ENCODE measurements at regions not wholly inside any gene's neighbourhood (a gene's known extent, or its start where the extent isn't known, plus 50 kb on each side); places are given as distances from the start of the nearest gene placed in this dataset.

DNA sequence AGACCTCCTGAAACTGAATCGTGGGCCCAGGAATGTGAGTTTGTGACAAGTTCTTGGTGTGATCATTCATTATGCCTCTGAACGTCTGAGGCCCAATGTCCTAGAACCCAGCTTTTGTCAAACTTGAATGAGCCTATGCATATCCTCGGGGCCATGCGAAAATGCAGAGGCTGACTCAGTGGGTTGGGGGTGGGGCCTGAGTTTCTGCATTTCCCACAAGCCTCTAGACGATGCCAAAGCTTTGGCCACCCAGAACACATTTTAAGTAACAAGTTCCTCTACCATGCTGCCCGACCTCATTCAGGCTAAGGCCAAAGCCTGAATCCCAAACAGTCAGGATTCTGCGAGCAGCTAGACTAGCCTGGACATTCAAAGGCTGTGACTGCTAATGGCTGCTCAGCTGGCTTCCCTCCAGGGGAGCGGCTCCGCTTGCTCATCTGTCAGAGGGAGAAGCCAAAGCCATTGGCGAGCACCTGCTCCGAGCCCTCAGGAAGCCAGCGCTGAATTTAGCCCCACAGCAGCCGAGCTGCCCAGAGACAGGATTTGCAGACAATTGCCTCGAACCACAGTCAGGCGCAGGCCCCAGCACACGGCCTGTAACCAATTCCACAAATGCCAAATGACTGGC, 177.5 kb downstream of the ZDHHC21 start:
- no peak overlapping the region for H3K4me3 ChIP-seq (ENCODE audit: low read depth, low read length)
- H3K9me3 ChIP-seq: no peaks in the 10 kb centered on the region
- TF ChIP-seq CTCF (IDR thresholded peaks at IDR 0.05; ENCODE audit: low read depth, low read length): no peak
- peak; percentile 84 for DNase-seq
- peaks cover 30% of the 10 kb centered on the region for H3K4me1 ChIP-seq
- H3K27me3 ChIP-seq: no peaks in the 10 kb centered on the region
- no peaks in the 10 kb centered on the region for H3K36me3 ChIP-seq

DNA sequence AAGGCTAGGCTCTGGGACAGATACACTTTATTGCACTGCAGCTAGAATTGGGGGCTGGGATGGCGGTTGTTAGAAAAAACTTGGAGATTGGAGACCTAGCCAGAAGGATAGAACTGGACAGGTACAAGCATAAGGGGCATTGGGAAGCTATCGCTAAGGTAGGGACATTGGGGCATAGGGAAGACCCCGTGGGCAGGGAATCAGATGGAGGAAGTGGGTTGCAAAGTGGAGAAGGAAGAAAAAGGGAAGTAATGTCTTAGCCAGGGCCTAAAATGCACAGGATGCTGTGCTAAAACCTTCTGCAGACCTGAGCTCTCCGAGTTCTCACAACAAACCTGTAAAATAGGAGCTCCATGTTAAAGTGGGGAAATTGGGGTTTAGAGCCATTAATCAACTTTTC, 178.2 kb downstream of the ZDHHC21 start:
- Histone ChIP-seq H3K36me3 (no peaks in the 10 kb centered on the region), H3K4me1 (peaks cover 30% of the 10 kb centered on the region), H3K27me3 (no peaks in the 10 kb centered on the region), H3K9me3 (no peaks in the 10 kb centered on the region), H3K4me3 (ENCODE audit: low read depth, low read length) (no peak overlapping the region)
- no peak for DNase-seq
- no peak for TF ChIP-seq CTCF (IDR thresholded peaks at IDR 0.05; ENCODE audit: low read depth, low read length)

- no peak for TF ChIP-seq CTCF (IDR thresholded peaks at IDR 0.05; ENCODE audit: low read depth, low read length)
- no peak for DNase-seq
- H3K36me3 ChIP-seq: no peaks in the 10 kb centered on the region
- no peaks in the 10 kb centered on the region for H3K27me3 ChIP-seq
- peaks cover 27% of the 10 kb centered on the region for H3K4me1 ChIP-seq
- H3K4me3 ChIP-seq (ENCODE audit: low read depth, low read length): no peak overlapping the region
- H3K9me3 ChIP-seq: no peaks in the 10 kb centered on the region
Measured at GRCh38 chr9:14512942-14513341, 180.3 kb downstream of the ZDHHC21 start.

DNA sequence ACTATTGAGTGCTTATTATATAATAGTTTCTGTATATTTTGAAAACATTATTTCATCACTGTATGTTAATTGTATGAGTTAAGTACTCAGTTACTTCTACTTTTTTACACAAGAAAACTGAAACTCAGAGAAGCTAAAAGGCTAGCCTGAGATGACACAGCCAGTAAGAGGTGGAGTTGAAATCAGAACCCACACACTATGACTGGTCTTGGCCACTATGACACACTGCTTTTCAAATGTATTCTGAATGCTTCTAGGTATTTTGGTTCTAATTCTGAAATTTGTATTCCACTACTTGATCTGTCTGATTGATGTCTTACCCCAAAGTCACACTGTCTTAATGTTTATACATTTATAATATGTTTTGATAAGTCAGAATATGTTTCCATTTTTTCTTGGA, 181.8 kb downstream of the ZDHHC21 start:
- H3K4me1 ChIP-seq: peaks cover 12% of the 10 kb centered on the region
- no peak for DNase-seq
- no peak for TF ChIP-seq CTCF (IDR thresholded peaks at IDR 0.05; ENCODE audit: low read depth, low read length)
- H3K36me3 ChIP-seq: no peaks in the 10 kb centered on the region
- no peaks in the 10 kb centered on the region for H3K27me3 ChIP-seq
- H3K9me3 ChIP-seq: no peaks in the 10 kb centered on the region
- no peak overlapping the region for H3K4me3 ChIP-seq (ENCODE audit: low read depth, low read length)

DNA sequence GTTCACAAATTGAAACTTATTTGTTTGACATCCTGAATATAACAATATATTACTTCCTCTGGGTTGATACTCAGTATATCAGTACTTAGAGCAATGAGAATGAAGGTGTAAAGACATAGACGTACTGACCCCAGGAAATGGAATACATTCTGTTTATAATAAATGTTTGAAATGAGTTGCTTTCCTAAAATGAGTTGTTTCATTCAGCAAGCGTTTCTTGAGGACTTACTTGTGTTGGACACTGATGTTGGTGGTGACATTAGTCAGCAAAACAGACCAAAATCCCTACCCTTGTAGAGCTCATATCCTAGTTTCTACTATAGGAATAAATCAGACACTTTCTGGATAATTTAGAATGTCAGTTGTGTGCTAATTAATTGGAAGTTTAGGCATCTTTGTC, 184.3 kb downstream of the ZDHHC21 start:
- H3K4me1 ChIP-seq: no peaks in the 10 kb centered on the region; the same call in 1 of the 2 replicates
- no peak for DNase-seq
- no peak for TF ChIP-seq CTCF (IDR thresholded peaks at IDR 0.05; ENCODE audit: low read depth, low read length)
- no peaks in the 10 kb centered on the region for H3K9me3 ChIP-seq
- no peaks in the 10 kb centered on the region for H3K36me3 ChIP-seq
- H3K4me3 ChIP-seq (ENCODE audit: low read depth, low read length): no peak overlapping the region
- no peaks in the 10 kb centered on the region for H3K27me3 ChIP-seq

- no peak for TF ChIP-seq CTCF (IDR thresholded peaks at IDR 0.05; ENCODE audit: low read depth, low read length)
- no peaks in the 10 kb centered on the region for H3K9me3 ChIP-seq
- no peaks in the 10 kb centered on the region for H3K36me3 ChIP-seq
- no peaks in the 10 kb centered on the region for H3K27me3 ChIP-seq
- H3K4me3 ChIP-seq (ENCODE audit: low read depth, low read length): no peak overlapping the region
- no peak for DNase-seq
- no peaks in the 10 kb centered on the region for H3K4me1 ChIP-seq
Measured at GRCh38 chr9:14501366-14501765, 187.4 kb upstream of the NFIB start.

Measured in BE2C (cell line).